ENCODE measurements at regions not wholly inside any gene's neighbourhood (a gene's known extent, or its start where the extent isn't known, plus 50 kb on each side); places are given as distances from the start of the nearest gene placed in this dataset.

DNA sequence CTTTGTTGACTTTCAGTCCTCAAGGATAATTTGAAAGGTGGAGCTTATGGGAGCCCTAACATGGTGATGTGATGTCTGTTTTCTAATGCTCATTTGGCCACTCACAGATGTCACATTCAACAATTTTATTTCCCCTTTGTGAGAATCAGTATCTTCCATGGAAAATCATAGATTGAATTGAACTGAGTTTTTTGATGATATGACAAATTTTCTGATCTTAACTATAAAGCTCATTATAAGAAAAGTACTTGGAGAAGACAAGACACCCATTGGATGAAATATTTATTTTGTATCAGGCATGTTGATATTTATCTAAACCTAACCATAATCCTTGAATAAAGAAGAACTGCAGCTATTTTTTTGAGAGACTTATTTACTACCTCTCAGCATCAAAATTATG, 824.6 kb upstream of the GOT2 start:
- TF ChIP-seq, protein P1, sequence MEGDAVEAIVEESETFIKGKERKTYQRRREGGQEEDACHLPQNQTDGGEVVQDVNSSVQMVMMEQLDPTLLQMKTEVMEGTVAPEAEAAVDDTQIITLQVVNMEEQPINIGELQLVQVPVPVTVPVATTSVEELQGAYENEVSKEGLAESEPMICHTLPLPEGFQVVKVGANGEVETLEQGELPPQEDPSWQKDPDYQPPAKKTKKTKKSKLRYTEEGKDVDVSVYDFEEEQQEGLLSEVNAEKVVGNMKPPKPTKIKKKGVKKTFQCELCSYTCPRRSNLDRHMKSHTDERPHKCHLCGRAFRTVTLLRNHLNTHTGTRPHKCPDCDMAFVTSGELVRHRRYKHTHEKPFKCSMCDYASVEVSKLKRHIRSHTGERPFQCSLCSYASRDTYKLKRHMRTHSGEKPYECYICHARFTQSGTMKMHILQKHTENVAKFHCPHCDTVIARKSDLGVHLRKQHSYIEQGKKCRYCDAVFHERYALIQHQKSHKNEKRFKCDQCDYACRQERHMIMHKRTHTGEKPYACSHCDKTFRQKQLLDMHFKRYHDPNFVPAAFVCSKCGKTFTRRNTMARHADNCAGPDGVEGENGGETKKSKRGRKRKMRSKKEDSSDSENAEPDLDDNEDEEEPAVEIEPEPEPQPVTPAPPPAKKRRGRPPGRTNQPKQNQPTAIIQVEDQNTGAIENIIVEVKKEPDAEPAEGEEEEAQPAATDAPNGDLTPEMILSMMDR (IDR thresholded peaks at IDR 0.05), result no peak
- TF ChIP-seq POLR2A (IDR thresholded peaks at IDR 0.05) (no peak), POLR2AphosphoS5 (IDR thresholded peaks at IDR 0.05) (no peak)
